ENCODE measurements at regions not wholly inside any gene's neighbourhood (a gene's known extent, or its start where the extent isn't known, plus 50 kb on each side); places are given as distances from the start of the nearest gene placed in this dataset.

GRCh38 chr9:26657958-26658357 lies 234.6 kb downstream of the CAAP1 start:
- no peaks in the 10 kb centered on the region for H3K4me1 ChIP-seq (ENCODE audit: low read depth)
- no peak overlapping the region for H3K27ac ChIP-seq
- no peaks in the 10 kb centered on the region for H3K9me3 ChIP-seq (ENCODE audit: low read depth)
- H3K4me3 ChIP-seq = no peak overlapping the region
- DNase-seq (ENCODE audit: low read depth in 1 of 2, low spot score in 1 of 2) = no peak
- no peaks in the 10 kb centered on the region for H3K27me3 ChIP-seq
- no peaks in the 10 kb centered on the region for H3K36me3 ChIP-seq
- no peak for TF ChIP-seq CTCF (IDR thresholded peaks at IDR 0.05; ENCODE audit: low read depth, low read length)

- no peaks in the 10 kb centered on the region for H3K9me3 ChIP-seq (ENCODE audit: low read depth)
- no peak overlapping the region for H3K4me3 ChIP-seq
- H3K27me3 ChIP-seq = no peaks in the 10 kb centered on the region
- TF ChIP-seq CTCF (IDR thresholded peaks at IDR 0.05; ENCODE audit: low read depth, low read length) = peak; percentile 26
- no peaks in the 10 kb centered on the region for H3K4me1 ChIP-seq (ENCODE audit: low read depth)
- DNase-seq (ENCODE audit: low read depth in 1 of 2, low spot score in 1 of 2) = peak; percentile 6 to 22
- no peak overlapping the region for H3K27ac ChIP-seq
- no peaks in the 10 kb centered on the region for H3K36me3 ChIP-seq
Observed at GRCh38 chr9:26656003-26656870, 236.4 kb downstream of the CAAP1 start.

- no peaks in the 10 kb centered on the region for H3K36me3 ChIP-seq
- H3K27me3 ChIP-seq = no peaks in the 10 kb centered on the region
- H3K9me3 ChIP-seq (ENCODE audit: low read depth) = no peaks in the 10 kb centered on the region
- H3K4me3 ChIP-seq = no peak overlapping the region
- TF ChIP-seq CTCF (IDR thresholded peaks at IDR 0.05; ENCODE audit: low read depth, low read length) = no peak
- H3K4me1 ChIP-seq (ENCODE audit: low read depth) = no peaks in the 10 kb centered on the region
- H3K27ac ChIP-seq = no peak overlapping the region
- no peak for DNase-seq (ENCODE audit: low read depth in 1 of 2, low spot score in 1 of 2)
Observed at GRCh38 chr9:26655166-26655565, 237.4 kb downstream of the CAAP1 start.

GRCh38 chr9:26650325-26650724 lies 242.3 kb downstream of the CAAP1 start:
- Histone ChIP-seq H3K4me3 (no peak overlapping the region), H3K27me3 (peaks cover 20% of the 10 kb centered on the region), H3K9me3 (ENCODE audit: low read depth) (no peaks in the 10 kb centered on the region), H3K36me3 (no peaks in the 10 kb centered on the region), H3K4me1 (ENCODE audit: low read depth) (no peaks in the 10 kb centered on the region), H3K27ac (no peak overlapping the region)
- no peak for TF ChIP-seq CTCF (IDR thresholded peaks at IDR 0.05; ENCODE audit: low read depth, low read length)
- no peak for DNase-seq (ENCODE audit: low read depth in 1 of 2, low spot score in 1 of 2)

GRCh38 chr9:26643826-26644225 lies 248.8 kb downstream of the CAAP1 start:
- Histone ChIP-seq H3K36me3 (no peaks in the 10 kb centered on the region), H3K4me1 (ENCODE audit: low read depth) (no peaks in the 10 kb centered on the region)
- no peak for TF ChIP-seq CTCF (IDR thresholded peaks at IDR 0.05; ENCODE audit: low read depth, low read length)

More at GRCh38 chr9:26643826-26644225, 248.8 kb downstream of the CAAP1 start:
- Histone ChIP-seq H3K4me3 (no peak overlapping the region), H3K27me3 (peaks cover 11% of the 10 kb centered on the region), H3K9me3 (ENCODE audit: low read depth) (no peaks in the 10 kb centered on the region), H3K27ac (no peak overlapping the region)
- no peak for DNase-seq (ENCODE audit: low read depth in 1 of 2, low spot score in 1 of 2)
